Mucosa of descending colon (tissue), 3 donors: ENCODE measurements at regions not wholly inside any gene's neighbourhood (a gene's known extent, or its start where the extent isn't known, plus 50 kb on each side); places are given as distances from the start of the nearest gene placed in this dataset.

Experiments
- ATAC-seq: fragments of 200-7000 bp; cut with Tn5 transposase; one replicate; pipeline ENCODE4 v1.9.1; 2020; ENCODE audit warnings: mild to moderate bottlenecking, moderate library complexity
- DNase-seq, 3 donors: peaks; one replicate each; pipeline ENCODE4 v3.0.0-alpha.2; 2020
- H3K36me3 ChIP-seq: fragments of 200-600 bp; one replicate; pipeline ENCODE4 v1.8.0; 2021; ENCODE audit warnings: low read depth, mild to moderate bottlenecking
- H3K4me1 ChIP-seq: fragments of 200-600 bp; one replicate; pipeline ENCODE4 v1.8.0; 2021; ENCODE audit warnings: low read depth, mild to moderate bottlenecking
- H3K4me3 ChIP-seq: fragments of 200-600 bp; one replicate; pipeline ENCODE4 v1.8.0; 2021; ENCODE audit warnings: mild to moderate bottlenecking
- H3K9me3 ChIP-seq: fragments of 200-600 bp; one replicate; pipeline ENCODE4 v1.8.0; 2021; ENCODE audit warnings: mild to moderate bottlenecking
- CTCF ChIP-seq: fragments of 200-600 bp; IDR thresholded peaks from one replicate; pipeline ENCODE4 v1.8.0; 2022; ENCODE audit warnings: antibody characterized with exemption, mild to moderate bottlenecking
- intact Hi-C, 2 donors: fragments of 100-400 bp; cut with DNase I in 1 of 2; cut with micrococcal nuclease in 1 of 2; formaldehyde crosslinking; loops; one replicate each; pipeline versions ENCODE4 v1.11.0 to v1.11.1; 2022; cut with DNase I, micrococcal nuclease
- donor health status: DM: no; HTN: no; CAD: no; lungs with moderate emphysema.
- donor health status: DM: no; HTN: no; CAD: no.
- donor health status: DM: no; HTN: yes; CAD: no.

DNA sequence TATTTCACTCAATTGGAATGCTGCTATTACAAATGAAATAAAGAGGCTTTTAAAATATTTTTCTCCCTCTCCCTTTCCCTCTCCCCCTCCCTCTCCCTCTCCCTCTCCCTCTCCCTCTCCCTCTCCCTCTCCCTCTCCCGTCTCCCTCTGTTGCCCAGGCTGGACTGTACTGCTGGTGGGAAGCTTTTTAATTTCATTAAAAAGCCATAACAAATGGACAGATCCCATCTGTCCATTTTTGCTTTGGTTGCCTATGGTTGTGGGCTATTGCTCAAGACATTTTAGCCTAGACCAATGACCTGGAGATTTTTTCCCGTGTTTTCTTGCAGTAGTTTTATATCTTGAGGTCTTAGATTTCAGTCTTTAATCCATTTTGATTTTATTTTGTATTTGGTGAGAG lies 107.2 kb upstream of the LRRC3B start:
- DNase-seq (no peak), ATAC-seq (no peak)
- H3K4me1 ChIP-seq: no peaks in the 10 kb centered on the region
- no peak for TF ChIP-seq CTCF
- no peak overlapping the region for H3K4me3 ChIP-seq
- H3K9me3 ChIP-seq: peaks cover 28% of the 10 kb centered on the region
- no peaks in the 10 kb centered on the region for H3K36me3 ChIP-seq
- intact Hi-C loops: no loop called here

- intact Hi-C loops: no loop called here
- Histone ChIP-seq H3K4me1 (no peaks in the 10 kb centered on the region), H3K36me3 (no peaks in the 10 kb centered on the region), H3K9me3 (peaks cover 63% of the 10 kb centered on the region), H3K4me3 (no peak overlapping the region)
- DNase-seq (no peak), ATAC-seq (no peak)
- no peak for TF ChIP-seq CTCF
These were observed 101.3 kb upstream of the LRRC3B start for GRCh38 chr3:26521261-26521660.

DNA sequence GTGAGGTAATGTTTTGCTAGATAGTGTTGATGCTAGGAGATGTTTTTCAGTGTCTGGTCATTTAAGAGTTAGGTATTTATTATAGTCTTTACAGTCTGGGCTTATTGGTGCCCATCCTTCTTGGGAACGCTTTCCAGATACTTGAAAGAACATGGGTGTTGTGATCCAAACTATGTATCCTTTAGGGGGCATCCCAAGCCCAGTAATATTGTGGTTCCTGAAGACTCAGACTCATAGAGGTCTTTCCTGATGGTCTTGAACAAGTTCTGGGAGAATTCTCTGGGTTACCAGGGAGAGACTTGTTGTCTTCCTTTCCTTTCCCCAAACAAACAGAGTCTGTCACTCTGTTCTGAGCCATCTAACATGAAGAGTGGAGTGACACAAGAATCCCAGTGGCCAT lies 99.7 kb upstream of the LRRC3B start:
- no peak for DNase-seq
- ATAC-seq: no peak
- Histone ChIP-seq H3K36me3 (no peaks in the 10 kb centered on the region), H3K4me1 (no peaks in the 10 kb centered on the region), H3K9me3 (peaks cover 53% of the 10 kb centered on the region), H3K4me3 (no peak overlapping the region)
- intact Hi-C loops: no loop called here
- no peak for TF ChIP-seq CTCF

- Histone ChIP-seq H3K4me3 (no peak overlapping the region), H3K9me3 (peaks cover 55% of the 10 kb centered on the region), H3K36me3 (no peaks in the 10 kb centered on the region), H3K4me1 (no peaks in the 10 kb centered on the region)
- no peak for TF ChIP-seq CTCF
- DNase-seq: no peak
- ATAC-seq: no peak
- intact Hi-C loops: no loop called here
These were observed 97.6 kb upstream of the LRRC3B start for GRCh38 chr3:26525013-26525412.

DNA sequence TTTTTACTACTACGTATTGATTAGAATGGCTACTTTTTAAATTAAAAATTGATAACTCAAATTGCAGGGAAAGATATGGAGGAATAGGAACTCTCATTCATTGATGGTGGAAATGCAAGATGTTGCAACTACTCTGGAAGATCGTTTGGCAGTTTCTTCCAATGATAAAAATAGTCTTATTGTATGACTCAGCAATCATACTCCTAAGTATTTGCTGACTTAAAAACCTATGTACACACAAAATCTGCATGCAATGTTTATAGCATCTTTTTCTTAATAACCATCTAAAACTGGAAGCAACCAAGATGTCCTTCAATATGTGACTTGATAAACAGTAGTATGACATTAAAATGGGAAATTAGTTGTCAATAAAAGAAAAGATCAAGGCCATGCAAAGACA lies 87.4 kb upstream of the LRRC3B start:
- ATAC-seq (no peak), DNase-seq (no peak)
- Histone ChIP-seq H3K4me1 (no peaks in the 10 kb centered on the region), H3K9me3 (peaks cover 27% of the 10 kb centered on the region), H3K4me3 (no peak overlapping the region), H3K36me3 (no peaks in the 10 kb centered on the region)
- intact Hi-C loops: no loop called here
- no peak for TF ChIP-seq CTCF

DNA sequence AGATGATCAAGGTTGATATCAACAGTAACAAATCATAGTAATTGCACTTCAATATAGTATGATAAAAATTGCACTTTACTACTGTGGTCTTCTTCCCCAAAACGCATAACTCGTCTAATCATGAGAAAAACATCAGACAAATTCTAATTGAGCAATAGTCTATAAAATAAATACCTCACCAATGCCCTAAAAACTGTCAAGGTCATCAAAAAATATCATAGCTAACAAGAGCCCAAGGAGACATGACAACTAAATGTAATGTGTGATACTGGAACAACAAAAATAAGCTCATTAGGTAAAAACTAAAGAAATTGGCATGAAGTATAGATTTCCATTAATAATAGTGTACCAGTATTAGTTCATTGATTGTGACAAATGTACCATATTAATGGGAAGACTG lies 85.6 kb upstream of the LRRC3B start:
- intact Hi-C loops: no loop called here
- ATAC-seq (no peak), DNase-seq (no peak)
- Histone ChIP-seq H3K9me3 (peaks cover 28% of the 10 kb centered on the region), H3K36me3 (no peaks in the 10 kb centered on the region), H3K4me3 (no peak overlapping the region), H3K4me1 (no peaks in the 10 kb centered on the region)
- TF ChIP-seq CTCF: no peak
